H7 (cell line): ENCODE measurements at regions not wholly inside any gene's neighbourhood (a gene's known extent, or its start where the extent isn't known, plus 50 kb on each side); places are given as distances from the start of the nearest gene placed in this dataset.

Experiments used
- DNase-seq: peaks from one replicate; pipeline ENCODE4 v3.0.0; 2012
- H3K27me3 ChIP-seq: 2 replicates; pipeline ENCODE4 v1.6.0; 2011; ENCODE audit warnings: mild to moderate bottlenecking, low read length; ENCODE audit not compliant: control insufficient read depth, insufficient read depth
- H3K36me3 ChIP-seq: replicated peaks from 2 replicates; pipeline ENCODE4 v1.5.1; 2011; ENCODE audit warnings: low read length; ENCODE audit not compliant: control insufficient read depth, insufficient read depth
- H3K4me3 ChIP-seq: 2 replicates; pipeline ENCODE4 v1.5.1; 2011; ENCODE audit warnings: low read depth, mild to moderate bottlenecking, control low read depth, low read length, moderate library complexity; ENCODE audit not compliant: insufficient read depth

DNA sequence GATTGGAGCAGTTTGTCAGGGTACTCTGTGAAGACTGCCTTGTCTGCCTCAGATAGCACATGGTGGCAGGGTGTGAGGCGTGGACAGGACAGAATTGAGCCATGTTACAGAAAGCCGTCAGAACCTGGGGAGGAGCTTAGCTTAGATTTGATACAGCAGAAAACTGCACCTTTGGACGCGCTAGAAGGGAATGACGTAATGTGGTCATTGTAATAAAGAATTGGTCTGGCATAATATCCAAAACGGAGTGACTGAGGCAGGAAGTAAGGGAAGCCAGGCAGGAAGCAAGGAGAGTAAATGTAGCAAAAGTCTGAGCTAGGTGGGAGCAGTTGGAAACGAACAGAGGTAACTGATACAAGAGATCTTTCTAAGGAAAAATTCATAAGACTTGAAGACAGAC is 140.2 kb downstream of the CYB561 start:
- Histone ChIP-seq H3K36me3 (no peaks in the 10 kb centered on the region), H3K27me3 (no peaks in the 10 kb centered on the region), H3K4me3 (no peak overlapping the region)
- DNase-seq = no peak

DNA sequence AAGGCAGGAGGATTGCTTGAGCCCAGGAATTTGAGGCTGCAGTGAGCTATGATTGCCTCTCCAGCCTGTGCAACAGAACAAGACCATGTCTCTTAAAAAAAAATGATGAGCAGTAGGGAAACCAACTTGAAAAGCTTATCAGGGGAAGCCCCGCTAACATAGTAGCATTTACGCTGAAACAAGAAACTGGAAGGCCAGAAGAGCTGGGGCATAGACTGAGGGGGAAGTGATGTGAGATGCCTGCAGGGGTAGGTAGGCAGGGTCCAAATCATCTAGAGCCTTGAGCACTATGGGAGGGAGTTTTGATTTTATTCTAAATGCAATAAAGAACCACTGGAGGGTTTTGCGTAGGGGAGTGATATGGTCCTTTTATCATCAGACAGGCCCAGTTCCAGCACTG is 139.3 kb downstream of the CYB561 start:
- Histone ChIP-seq H3K27me3 (no peaks in the 10 kb centered on the region), H3K4me3 (no peak overlapping the region), H3K36me3 (no peaks in the 10 kb centered on the region)
- no peak for DNase-seq

DNA sequence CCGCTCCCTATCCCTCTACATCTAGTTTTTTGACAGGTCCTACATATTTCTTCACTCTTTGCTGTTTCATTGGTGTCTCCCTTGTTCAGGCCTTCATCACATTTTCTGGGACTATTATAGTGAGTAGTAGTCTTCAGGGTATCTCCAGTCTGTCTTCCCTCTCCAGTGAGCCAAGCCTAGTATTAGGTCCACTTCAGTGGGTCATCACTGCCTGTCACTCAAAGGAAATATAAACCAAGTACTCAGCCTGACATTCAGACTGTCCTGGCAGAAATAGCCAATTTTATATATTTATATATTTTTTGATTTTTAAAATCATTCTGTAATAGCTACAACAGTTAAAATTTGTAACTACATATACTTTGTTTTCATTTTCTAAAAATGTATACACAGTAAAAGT is 137.8 kb downstream of the CYB561 start:
- DNase-seq = no peak
- no peaks in the 10 kb centered on the region for H3K36me3 ChIP-seq

DNA sequence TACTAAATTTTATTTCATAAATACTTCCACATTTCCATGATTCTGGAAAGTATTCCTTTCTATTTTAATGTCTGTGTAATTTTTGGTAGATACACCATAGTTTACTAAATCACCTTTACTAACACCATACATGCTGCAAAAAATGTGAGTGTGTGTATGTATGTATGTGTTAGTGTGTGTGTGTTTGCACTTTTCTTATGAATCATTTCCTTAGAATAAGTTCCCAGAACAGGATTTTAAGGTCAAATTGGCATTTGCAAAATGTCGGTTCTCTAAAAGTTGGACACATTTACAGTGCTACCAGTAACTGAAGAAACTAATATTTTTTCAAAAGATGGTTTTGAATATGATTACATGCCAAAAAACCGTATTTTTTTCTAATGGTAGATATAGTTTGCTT is 137.1 kb downstream of the CYB561 start:
- DNase-seq = no peak
- no peaks in the 10 kb centered on the region for H3K27me3 ChIP-seq
- H3K36me3 ChIP-seq = no peaks in the 10 kb centered on the region
- H3K4me3 ChIP-seq = no peak overlapping the region

More for the DNA sequence above, 137.8 kb downstream of the CYB561 start:
- Histone ChIP-seq H3K4me3 (no peak overlapping the region), H3K27me3 (no peaks in the 10 kb centered on the region)

DNA sequence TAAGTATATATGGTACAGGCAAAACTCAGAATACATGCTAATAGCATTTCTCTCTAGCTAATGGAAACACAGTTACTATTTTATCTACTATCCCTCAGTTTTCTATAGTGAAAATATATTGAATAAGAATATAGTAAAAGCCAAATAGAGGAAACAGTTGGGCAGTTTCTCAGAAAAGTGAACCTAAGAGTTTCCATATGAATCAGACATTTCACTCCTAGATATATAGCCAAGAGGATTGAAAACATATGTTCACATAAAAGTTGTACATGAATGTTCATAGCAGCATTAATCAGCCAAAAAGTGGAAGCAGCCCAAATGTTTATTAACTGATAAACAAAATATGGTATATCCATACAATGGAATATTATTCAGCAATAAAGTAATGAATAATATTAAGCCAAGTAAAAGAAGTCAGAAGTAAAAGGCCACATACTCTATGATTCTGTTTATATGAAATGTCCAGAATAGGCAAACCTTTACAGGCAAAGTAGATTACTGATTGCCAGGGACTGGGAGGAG is 134.6 kb downstream of the CYB561 start:
- H3K27me3 ChIP-seq = no peaks in the 10 kb centered on the region
- no peak overlapping the region for H3K4me3 ChIP-seq
- no peak for DNase-seq
- H3K36me3 ChIP-seq = no peaks in the 10 kb centered on the region; the same call in 1 of the 2 replicates

DNA sequence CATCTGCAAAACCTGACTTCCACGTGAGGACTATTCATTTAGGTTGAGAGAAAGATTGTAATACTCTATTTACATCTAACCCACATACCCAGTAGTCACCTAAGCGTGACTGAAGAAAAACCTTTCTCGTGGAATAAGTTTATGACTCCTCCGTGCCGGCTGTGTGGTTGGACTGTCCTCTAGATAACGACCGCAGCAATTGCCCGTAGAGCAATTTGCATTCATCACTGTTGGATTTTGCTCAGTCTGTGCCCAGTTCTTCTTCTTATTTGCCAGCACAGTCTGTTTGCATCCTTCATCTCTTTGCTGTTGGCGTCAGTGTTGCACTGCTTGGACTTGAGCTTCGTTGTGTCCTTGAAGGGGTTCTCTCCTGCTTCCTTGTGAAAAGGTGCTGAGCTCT is 131.3 kb downstream of the CYB561 start:
- Histone ChIP-seq H3K27me3 (no peaks in the 10 kb centered on the region), H3K4me3 (no peak overlapping the region), H3K36me3 (no peaks in the 10 kb centered on the region; the same call in 1 of the 2 replicates)
- DNase-seq = no peak

DNA sequence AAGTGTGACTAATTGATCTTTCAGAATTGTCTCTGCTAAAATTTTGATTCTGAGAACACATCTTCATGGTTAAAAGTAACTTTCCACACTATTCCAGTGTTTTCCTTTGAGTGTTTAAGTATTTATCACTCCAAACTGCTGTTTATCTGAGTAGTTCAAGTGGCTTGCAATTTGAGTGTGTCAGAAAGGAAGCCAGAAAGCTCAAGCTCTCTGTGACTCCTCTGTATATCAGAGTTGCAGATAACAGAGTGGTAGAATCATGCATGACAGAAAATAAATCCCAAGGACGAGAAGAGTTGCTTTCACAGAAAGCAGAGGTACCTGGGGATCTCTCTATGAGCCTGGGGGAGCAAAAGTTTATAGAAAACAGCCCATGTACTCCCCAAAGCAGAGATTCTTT is 130.0 kb downstream of the CYB561 start:
- no peak for DNase-seq
- H3K27me3 ChIP-seq = no peaks in the 10 kb centered on the region
- H3K36me3 ChIP-seq = no peaks in the 10 kb centered on the region; the same call in 1 of the 2 replicates
- no peak overlapping the region for H3K4me3 ChIP-seq

DNA sequence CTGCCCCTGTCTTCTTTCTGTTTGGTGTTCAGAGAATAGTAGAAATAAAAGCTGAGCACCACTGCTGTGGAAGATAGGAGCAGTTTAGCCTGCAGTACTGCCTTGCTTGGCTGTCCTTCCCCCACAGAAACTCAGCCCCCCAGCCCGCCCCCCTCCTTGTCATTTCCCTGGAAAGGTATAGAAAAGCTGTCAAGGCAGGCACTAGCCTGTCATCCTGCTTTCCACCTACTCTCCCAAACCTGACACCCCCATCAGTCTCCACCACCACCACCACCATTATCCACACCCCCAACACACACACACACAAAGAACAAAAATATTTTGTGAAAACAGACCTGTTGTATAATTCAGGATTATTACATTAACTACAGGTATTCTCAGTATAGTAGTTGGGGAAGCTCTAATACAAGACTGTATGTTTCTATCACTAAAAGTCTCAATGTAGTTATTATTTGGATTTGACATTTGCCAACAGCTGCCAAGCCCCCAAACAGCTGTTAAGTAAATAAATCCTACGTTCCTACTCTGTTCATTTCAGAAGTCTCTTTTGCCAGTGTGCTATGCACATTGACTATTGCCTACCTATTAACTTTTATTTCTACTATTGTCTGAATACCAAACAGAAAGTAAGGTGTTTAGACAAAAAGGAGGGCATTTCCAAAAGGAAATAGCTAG is 128.8 kb downstream of the CYB561 start:
- no peaks in the 10 kb centered on the region; the same call in 1 of the 2 replicates for H3K36me3 ChIP-seq
- H3K4me3 ChIP-seq = no peak overlapping the region
- DNase-seq = no peak
- no peaks in the 10 kb centered on the region for H3K27me3 ChIP-seq

DNA sequence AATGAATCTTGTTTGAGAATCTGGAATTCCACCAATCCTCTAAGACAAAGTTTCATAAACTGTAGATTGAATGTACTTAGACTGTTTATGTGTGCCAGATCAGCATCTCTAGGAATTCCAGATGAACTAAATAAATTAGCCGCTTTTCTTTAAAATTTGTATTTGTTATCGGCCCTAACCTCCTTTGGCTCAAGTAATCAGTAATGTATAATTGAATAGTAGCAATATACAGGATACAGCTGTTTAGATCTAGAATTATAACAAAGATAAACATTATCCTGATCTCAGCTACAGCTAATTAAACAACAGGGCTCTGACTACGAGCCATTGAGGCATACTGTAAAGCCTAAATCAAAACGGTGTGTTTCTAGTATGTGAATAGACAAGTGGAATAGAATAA is 120.3 kb downstream of the CYB561 start:
- Histone ChIP-seq H3K4me3 (no peak overlapping the region), H3K36me3 (no peaks in the 10 kb centered on the region), H3K27me3 (no peaks in the 10 kb centered on the region)
- DNase-seq = no peak

DNA sequence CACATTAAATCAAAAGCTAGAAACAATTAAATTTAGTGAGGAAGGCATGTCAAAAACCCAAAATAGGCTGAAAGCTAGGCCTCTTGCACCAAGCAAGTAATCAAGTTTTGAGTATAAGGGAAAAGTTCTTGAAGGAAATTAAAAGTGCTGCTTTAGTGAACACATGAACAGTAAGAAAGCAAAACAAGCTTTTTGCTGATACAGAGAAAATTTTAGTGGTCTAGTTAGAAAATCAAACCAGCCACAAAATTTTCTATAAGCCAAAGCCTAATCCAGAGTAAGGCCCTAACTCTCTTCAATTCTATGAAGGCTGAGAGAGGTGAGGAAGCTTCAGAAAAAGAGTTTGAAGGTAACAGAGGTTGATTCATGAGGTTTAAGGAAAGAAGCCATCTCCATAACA is 116.2 kb downstream of the CYB561 start:
- Histone ChIP-seq H3K27me3 (no peaks in the 10 kb centered on the region), H3K4me3 (no peak overlapping the region), H3K36me3 (no peaks in the 10 kb centered on the region)
- DNase-seq = no peak

DNA sequence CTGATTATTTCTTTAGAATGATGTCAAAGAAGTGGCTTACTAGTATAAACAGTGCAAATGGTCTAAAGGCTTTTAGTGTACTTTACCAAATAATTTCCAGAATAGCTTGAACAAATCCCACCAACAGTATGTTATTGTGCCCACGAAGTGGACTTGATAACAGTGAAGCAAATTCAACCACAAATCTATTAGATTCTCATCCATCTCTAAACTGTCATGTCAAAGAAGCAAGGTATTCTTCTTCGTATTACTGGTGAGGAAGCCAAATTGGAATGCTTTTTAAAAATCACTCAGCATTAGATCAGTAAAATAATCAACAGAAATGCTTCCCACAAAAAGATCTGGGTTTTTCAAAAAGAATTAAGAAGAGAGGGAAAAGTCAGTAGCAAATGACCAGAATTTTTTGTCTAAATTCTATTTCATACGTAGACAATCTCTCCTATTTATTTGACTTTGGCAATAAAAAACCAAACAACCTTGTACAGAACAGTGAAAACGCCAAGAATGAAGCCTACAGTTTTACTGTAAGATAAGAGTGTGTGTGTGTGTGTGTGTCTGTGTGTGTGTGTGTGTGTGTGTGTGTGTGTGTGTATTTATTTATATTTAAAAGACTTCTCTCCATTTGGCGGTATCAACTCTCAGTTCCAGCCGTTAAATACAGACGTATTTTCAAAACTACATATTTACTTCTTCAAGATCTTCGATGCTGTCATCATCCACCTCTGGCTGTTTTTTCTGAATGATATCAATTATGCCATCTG is 114.6 kb downstream of the CYB561 start:
- no peaks in the 10 kb centered on the region for H3K36me3 ChIP-seq
- H3K27me3 ChIP-seq = no peaks in the 10 kb centered on the region
- no peak for DNase-seq
- no peak overlapping the region for H3K4me3 ChIP-seq

DNA sequence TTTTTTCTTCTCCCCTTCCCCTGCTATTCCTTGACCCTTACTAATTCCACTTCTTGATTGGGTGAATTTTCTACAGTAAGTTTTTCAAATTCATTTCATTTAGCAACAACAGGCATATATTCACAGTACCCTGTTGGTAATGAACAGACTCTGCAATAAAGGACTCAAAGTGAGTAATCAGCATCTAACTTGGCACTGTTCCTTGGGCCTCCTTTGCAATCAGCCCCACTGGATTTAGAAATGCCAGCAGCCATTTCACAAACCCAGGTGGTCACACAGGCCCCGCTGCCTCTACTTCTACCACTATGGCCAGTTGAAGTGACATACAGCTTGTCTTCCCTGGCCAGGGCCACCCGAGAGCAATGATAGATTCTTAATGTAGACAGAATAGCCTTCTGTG is 113.8 kb downstream of the CYB561 start:
- H3K4me3 ChIP-seq = no peak overlapping the region
- DNase-seq = no peak
- H3K36me3 ChIP-seq = no peaks in the 10 kb centered on the region
- H3K27me3 ChIP-seq = no peaks in the 10 kb centered on the region

DNA sequence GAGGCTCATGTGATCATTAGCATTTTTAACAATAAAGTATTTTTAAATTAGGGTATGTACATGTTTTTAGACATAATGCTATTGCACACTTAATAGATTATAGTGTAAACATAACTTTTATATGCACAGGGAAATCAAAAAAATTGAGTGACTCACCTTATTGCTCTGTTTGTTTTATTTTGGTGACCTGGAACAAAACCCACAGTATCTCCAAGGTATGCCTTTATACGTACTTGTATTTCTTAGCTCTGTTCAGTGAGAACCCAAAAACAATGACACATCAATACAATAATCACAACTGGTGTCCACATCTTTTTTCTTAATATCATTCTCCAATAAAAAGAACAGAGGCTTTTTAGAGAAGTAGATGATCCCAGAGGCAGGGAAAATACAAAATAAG is 112.2 kb downstream of the CYB561 start:
- no peaks in the 10 kb centered on the region for H3K36me3 ChIP-seq
- no peak overlapping the region for H3K4me3 ChIP-seq
- DNase-seq = no peak
- H3K27me3 ChIP-seq = no peaks in the 10 kb centered on the region

DNA sequence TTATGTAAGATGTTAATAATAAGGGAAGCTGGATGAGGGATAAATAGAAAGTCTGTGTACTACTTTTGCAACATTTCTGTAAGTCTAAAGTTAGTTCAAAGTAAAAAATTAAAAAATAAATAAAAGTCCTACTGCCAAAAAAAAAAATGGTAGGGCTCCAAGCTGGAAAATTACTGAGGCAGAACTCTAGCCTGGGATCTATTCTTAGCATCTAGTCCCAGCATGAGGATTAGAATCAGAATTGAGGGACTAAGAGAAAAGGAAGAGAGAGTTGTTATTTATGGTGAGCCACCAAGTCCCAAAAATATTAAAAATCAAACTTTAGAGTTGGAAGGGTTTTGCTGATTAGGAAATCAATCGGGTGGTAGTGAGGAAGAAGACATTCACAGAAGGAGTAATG is 110.3 kb downstream of the CYB561 start:
- no peaks in the 10 kb centered on the region for H3K36me3 ChIP-seq
- H3K4me3 ChIP-seq = no peak overlapping the region
- no peak for DNase-seq
- no peaks in the 10 kb centered on the region for H3K27me3 ChIP-seq

DNA sequence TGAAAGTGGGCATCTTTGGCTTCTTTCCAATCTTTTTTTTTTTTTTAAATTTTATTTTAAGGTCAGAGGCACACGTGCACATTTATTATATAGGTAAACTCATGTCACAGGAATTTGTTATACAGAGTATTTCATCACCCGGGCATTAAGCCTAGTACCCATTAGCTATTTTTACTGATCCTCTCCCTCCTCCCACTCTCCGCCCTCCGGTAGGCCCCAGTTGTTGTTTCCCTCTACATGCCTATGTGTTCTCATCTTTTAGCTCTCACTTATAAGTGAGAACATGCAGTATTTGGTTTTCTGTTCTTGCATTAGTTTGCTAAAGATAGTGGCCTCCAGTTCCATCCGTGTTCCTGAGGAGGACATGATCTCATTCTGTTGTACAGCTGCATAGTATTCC is 108.5 kb downstream of the CYB561 start:
- H3K27me3 ChIP-seq = no peaks in the 10 kb centered on the region
- H3K36me3 ChIP-seq = no peaks in the 10 kb centered on the region
- H3K4me3 ChIP-seq = no peak overlapping the region
- DNase-seq = no peak
